Psoas muscle (tissue), 7 donors: ENCODE measurements at regions not wholly inside any gene's neighbourhood (a gene's known extent, or its start where the extent isn't known, plus 50 kb on each side); places are given as distances from the start of the nearest gene placed in this dataset.
"Not testable (repeated sequence)": the region's sequence is repeated elsewhere in the genome, so short reads cannot be mapped to it uniquely, and the experiment has no call there.

ENCODE experiments used
- ATAC-seq, 4 donors: fragments of 200-7000 bp; cut with Tn5 transposase; one replicate each; pipeline ENCODE4 v1.9.1; 2020; ENCODE audit warnings: moderate library complexity in 3 of 4, mild to moderate bottlenecking in 2 of 4
- DNase-seq, 2 donors: peaks; one replicate each; pipeline ENCODE4 v3.0.0-alpha.2; 2020
- H3K27ac ChIP-seq: fragments of 200-600 bp; one replicate; pipeline ENCODE4 v1.8.0; 2022
- H3K27me3 ChIP-seq, 3 donors: fragments of 200-600 bp in 1 of 3; one replicate each; pipeline versions ENCODE4 v1.6.1 to v1.8.0; 2013 to 2022; ENCODE audit warnings: low read length in 2 of 3, mild to moderate bottlenecking in 2 of 3, moderate library complexity in 1 of 3; ENCODE audit not compliant: insufficient read depth in 3 of 3
- H3K36me3 ChIP-seq, 2 donors: fragments of 200-600 bp in 1 of 2; one replicate each; pipeline versions ENCODE4 v1.6.1 to v1.8.0; 2013 to 2022; ENCODE audit warnings: low read depth in 1 of 2, mild to moderate bottlenecking in 1 of 2, moderate library complexity in 1 of 2; ENCODE audit not compliant: insufficient read depth in 1 of 2
- H3K4me1 ChIP-seq: fragments of 200-600 bp; one replicate; pipeline ENCODE4 v1.8.0; 2022
- H3K4me3 ChIP-seq: fragments of 200-600 bp; one replicate; pipeline ENCODE4 v1.8.0; 2022; ENCODE audit warnings: mild to moderate bottlenecking
- H3K9me3 ChIP-seq: fragments of 200-600 bp; one replicate; pipeline ENCODE4 v1.8.0; 2022
- WGBS, 3 donors: extraction: QIAGEN DNeasy Blood & Tissue Kit; methylation state at CpG; one replicate each; pipeline versions ENCODE4 v1.1.6 to v1.1.7; 2013; 5-methylcytosine and 5-hydroxymethylcytosine counted together
- intact Hi-C, 2 donors: fragments of 100-400 bp; cut with DNase I; formaldehyde crosslinking; loops; one replicate each; pipeline versions ENCODE4 v1.11.0 to v1.14.2; 2022
- TF ChIP-seq, protein P1 (sequence below): fragments of 200-600 bp; IDR thresholded peaks from one replicate; pipeline ENCODE4 v1.8.0; 2022; ENCODE audit warnings: antibody characterized with exemption
- donor health status: healthy with polysubstance abuse.
- donor health status: DM: no; HTN: no; CAD: no; lungs with moderate emphysema.
- donor health status: Bipolar disorder and iron deficiency.
- donor health status: healthy.
- donor health status: DM: yes; HTN: yes; CAD: no.
- donor health status: DM: no; HTN: no; CAD: no.
- donor health status: DM: yes; HTN: yes; CAD: no.

DNA sequence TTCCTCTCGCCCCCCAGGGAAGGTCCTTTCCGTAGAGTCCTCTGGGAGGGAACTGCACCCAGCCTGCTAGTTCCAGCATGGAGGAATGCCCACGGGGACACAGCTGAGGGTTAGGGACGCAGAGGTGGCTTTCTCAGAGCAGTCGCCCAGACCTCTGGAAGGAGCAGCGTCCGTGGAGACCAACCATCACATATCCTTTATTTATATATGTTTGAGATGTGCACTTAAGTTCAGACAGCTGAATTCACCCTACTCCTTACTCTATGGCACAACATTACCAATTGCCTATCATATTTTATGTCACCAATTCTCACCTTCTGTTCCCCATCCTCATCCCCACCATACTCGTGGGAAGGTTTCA lies 305.6 kb upstream of the DIO3 start:
- DNase-seq = no peak
- Histone ChIP-seq H3K4me1 (no peaks in the 10 kb centered on the region), H3K27me3 (peaks cover 0 to 6% (median 0%) of the 10 kb centered on the region in 3 donors), H3K27ac (no peak overlapping the region), H3K4me3 (no peak overlapping the region), H3K36me3 (no peaks in the 10 kb centered on the region), H3K9me3 (peaks cover 4% of the 10 kb centered on the region)
- 48 to 60% (median 55%) methylated on average over 8 of the region's 8 CpGs for WGBS, 3 donors
- TF ChIP-seq, protein P1, sequence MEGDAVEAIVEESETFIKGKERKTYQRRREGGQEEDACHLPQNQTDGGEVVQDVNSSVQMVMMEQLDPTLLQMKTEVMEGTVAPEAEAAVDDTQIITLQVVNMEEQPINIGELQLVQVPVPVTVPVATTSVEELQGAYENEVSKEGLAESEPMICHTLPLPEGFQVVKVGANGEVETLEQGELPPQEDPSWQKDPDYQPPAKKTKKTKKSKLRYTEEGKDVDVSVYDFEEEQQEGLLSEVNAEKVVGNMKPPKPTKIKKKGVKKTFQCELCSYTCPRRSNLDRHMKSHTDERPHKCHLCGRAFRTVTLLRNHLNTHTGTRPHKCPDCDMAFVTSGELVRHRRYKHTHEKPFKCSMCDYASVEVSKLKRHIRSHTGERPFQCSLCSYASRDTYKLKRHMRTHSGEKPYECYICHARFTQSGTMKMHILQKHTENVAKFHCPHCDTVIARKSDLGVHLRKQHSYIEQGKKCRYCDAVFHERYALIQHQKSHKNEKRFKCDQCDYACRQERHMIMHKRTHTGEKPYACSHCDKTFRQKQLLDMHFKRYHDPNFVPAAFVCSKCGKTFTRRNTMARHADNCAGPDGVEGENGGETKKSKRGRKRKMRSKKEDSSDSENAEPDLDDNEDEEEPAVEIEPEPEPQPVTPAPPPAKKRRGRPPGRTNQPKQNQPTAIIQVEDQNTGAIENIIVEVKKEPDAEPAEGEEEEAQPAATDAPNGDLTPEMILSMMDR = no peak
- intact Hi-C loops = no loop called here
- no peak for ATAC-seq

DNA sequence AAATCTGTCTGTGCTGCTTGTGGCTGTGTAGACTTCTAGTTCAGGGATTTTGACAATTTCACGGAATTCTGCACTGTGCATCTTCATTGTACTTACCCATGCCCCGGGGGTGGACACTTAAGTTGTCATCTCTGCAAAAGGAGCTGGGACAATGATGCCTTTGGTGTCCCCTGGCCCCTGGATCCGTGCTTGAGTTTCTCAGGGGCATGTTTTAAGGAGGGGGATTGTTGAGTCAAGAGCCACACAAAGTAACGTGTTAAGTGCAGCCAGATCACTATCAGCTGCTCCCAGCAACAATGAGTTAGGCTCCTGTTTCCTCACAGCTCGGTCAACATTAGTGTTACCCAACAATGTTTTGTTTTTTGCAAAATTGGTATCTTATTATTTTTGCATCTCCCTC lies 305.0 kb upstream of the DIO3 start:
- H3K27me3 ChIP-seq = peaks cover 0 to 6% (median 0%) of the 10 kb centered on the region in 3 donors
- DNase-seq (no peak), ATAC-seq (no peak)
- H3K27ac ChIP-seq = no peak overlapping the region
- peaks cover 4% of the 10 kb centered on the region for H3K9me3 ChIP-seq
- WGBS, 3 donors = 52 to 58% (median 53%) methylated on average over 5 of the region's 5 CpGs
- H3K4me1 ChIP-seq = no peaks in the 10 kb centered on the region
- TF ChIP-seq, protein P1 = no peak
- H3K4me3 ChIP-seq = no peak overlapping the region
- intact Hi-C loops = no loop called here
- no peaks in the 10 kb centered on the region for H3K36me3 ChIP-seq

DNA sequence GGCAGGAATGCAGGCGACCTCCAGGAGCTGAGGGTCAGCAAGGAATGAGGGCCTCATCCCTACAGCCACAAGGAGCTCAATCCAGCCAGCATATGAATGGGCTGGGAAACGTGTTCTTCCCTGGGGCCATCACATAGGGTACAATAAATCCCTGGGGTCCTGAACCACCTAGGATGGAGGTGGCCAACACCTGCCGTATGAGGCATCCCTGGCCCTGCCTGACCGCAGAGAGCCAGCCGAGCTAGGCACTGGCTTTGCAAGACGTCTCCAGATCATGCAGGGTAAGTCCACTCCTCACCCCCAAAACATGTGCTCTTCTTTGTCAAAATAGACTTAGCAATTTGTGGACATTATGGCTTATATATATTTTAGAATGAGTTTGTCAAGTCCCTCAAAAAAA lies 303.7 kb upstream of the DIO3 start:
- intact Hi-C loops = no loop called here
- Histone ChIP-seq H3K4me1 (no peaks in the 10 kb centered on the region), H3K36me3 (no peaks in the 10 kb centered on the region), H3K4me3 (no peak overlapping the region), H3K9me3 (peaks cover 4% of the 10 kb centered on the region), H3K27me3 (peaks cover 0 to 3% (median 0%) of the 10 kb centered on the region in 3 donors), H3K27ac (no peak overlapping the region)
- TF ChIP-seq, protein P1 = no peak
- ATAC-seq = no peak
- DNase-seq = no peak
- WGBS, 3 donors = 73 to 81% (median 75%) methylated on average over 6 of the region's 6 CpGs

DNA sequence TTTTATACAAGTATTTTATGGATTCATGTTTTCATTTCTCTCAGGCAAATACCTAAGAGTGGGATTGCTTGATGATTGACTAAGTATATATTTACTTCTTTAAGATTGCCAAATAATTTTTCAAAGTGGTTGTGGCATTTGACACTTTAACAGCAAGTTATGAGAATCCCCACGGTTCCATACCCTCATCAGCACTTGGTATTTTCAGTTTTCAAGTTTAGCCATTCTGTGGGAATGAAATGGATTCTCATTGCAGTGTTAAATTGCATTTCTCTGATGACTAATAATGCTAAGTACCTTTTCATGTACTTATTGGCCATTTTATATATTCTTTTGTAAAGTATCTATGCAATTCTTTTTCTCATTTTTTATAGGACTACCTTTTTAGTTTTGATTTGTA lies 301.5 kb upstream of the DIO3 start:
- no peak for DNase-seq
- intact Hi-C loops = no loop called here
- Histone ChIP-seq H3K27me3 (peaks cover 0 to 3% (median 0%) of the 10 kb centered on the region in 3 donors), H3K9me3 (peaks cover 4% of the 10 kb centered on the region), H3K4me1 (no peaks in the 10 kb centered on the region), H3K27ac (no peak overlapping the region), H3K36me3 (no peaks in the 10 kb centered on the region), H3K4me3 (no peak overlapping the region)
- no peak for ATAC-seq
- 78 to 86% (median 82%) methylated on average over 1 of the region's 1 CpG for WGBS, 3 donors
- TF ChIP-seq, protein P1 = no peak

DNA sequence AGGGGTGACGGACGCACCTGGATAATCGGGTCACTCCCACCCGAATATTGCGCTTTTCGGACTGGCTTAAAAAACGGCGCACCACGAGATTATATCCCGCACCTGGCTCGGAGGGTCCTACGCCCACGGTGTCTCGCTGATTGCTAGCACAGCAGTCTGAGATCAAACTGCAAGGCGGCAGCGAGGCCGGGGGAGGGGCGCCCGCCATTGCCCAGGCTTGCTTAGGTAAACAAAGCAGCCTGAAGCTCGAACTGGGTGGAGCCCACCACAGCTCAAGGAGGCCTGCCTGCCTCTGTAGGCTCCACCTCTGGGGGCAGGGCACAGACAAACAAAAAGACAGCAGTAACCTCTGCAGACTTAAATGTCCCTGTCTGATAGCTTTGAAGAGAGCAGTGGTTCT lies 294.9 kb upstream of the DIO3 start:
- WGBS, 3 donors = 88 to 96% (median 90%) methylated on average over 16 to 20 of the region's 20 CpGs
- ATAC-seq, DNase-seq, H3K4me3 ChIP-seq, H3K9me3 ChIP-seq, H3K36me3 ChIP-seq, H3K4me1 ChIP-seq, H3K27me3 ChIP-seq, intact Hi-C loops, H3K27ac ChIP-seq: not testable (repeated sequence)
